ENCODE measurements at regions not wholly inside any gene's neighbourhood (a gene's known extent, or its start where the extent isn't known, plus 50 kb on each side); places are given as distances from the start of the nearest gene placed in this dataset.

- TF ChIP-seq POLR2A (IDR thresholded peaks at IDR 0.05), result no peak
- no peak for TF ChIP-seq CTCF (IDR thresholded peaks at IDR 0.05)
- TF ChIP-seq EP300 (IDR thresholded peaks at IDR 0.05), result no peak
Measured at GRCh38 chr7:118404211-118404610, 179.7 kb downstream of the ANKRD7 start.

All from tibial nerve (tissue), 4 donors.